ENCODE measurements at regions not wholly inside any gene's neighbourhood (a gene's known extent, or its start where the extent isn't known, plus 50 kb on each side); places are given as distances from the start of the nearest gene placed in this dataset.

- H3K36me3 ChIP-seq (ENCODE audit: control insufficient read depth in 1 of 2, insufficient read depth in 2 of 2, low read length in 2 of 2) = no peaks in the 10 kb centered on the region
- no peaks in the 10 kb centered on the region for H3K9me3 ChIP-seq (ENCODE audit: control insufficient read depth in 1 of 2, low read length in 2 of 2)
- no peak overlapping the region for H3K4me3 ChIP-seq (ENCODE audit: low read depth in 1 of 2, low read length in 2 of 2)
- no peak overlapping the region for H3K27ac ChIP-seq (ENCODE audit: low read length)
- peaks cover 35 to 50% of the 10 kb centered on the region in 2 donors for H3K4me1 ChIP-seq (ENCODE audit: control insufficient read depth in 1 of 2, insufficient read depth in 2 of 2, low read length in 2 of 2)
- H3K27me3 ChIP-seq (ENCODE audit: low read depth, low read length) = no peaks in the 10 kb centered on the region
Measured at GRCh38 chr14:73778736-73779135, 64.6 kb upstream of the PNMA1 start.

GRCh38 chr14:73777420-73777819 lies 63.2 kb upstream of the PNMA1 start:
- Histone ChIP-seq H3K27ac (ENCODE audit: low read length) (no peak overlapping the region), H3K9me3 (ENCODE audit: control insufficient read depth in 1 of 2, low read length in 2 of 2) (no peaks in the 10 kb centered on the region), H3K4me3 (ENCODE audit: low read depth in 1 of 2, low read length in 2 of 2) (no peak overlapping the region), H3K4me1 (ENCODE audit: control insufficient read depth in 1 of 2, insufficient read depth in 2 of 2, low read length in 2 of 2) (peaks cover 24 to 45% of the 10 kb centered on the region in 2 donors), H3K27me3 (ENCODE audit: low read depth, low read length) (no peaks in the 10 kb centered on the region), H3K36me3 (ENCODE audit: control insufficient read depth in 1 of 2, insufficient read depth in 2 of 2, low read length in 2 of 2) (no peaks in the 10 kb centered on the region)

DNA sequence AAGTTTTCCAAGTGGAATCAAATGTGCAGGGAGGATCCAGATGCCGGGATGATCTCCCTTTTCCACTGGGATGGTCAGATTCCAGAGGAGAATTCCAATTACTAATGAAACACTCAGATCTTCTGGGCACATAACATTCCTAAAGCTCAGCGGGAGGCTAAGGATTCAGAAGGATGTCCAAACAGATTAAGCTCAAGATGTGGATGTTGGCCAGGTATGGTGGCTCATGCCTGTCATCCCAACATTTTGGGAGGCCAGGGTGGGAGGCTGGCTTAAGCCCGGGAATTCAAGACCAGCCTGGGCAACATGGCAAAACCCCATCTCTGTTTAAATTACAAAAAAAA lies 62.0 kb upstream of the PNMA1 start:
- peak overlapping the region; percentile 49 for H3K27ac ChIP-seq (ENCODE audit: low read length)
- H3K36me3 ChIP-seq (ENCODE audit: control insufficient read depth in 1 of 2, insufficient read depth in 2 of 2, low read length in 2 of 2) = no peaks in the 10 kb centered on the region
- no peak overlapping the region for H3K4me3 ChIP-seq (ENCODE audit: low read depth in 1 of 2, low read length in 2 of 2)
- peaks cover 35 to 56% of the 10 kb centered on the region in 2 donors for H3K4me1 ChIP-seq (ENCODE audit: control insufficient read depth in 1 of 2, insufficient read depth in 2 of 2, low read length in 2 of 2)
- H3K27me3 ChIP-seq (ENCODE audit: low read depth, low read length) = no peaks in the 10 kb centered on the region
- H3K9me3 ChIP-seq (ENCODE audit: control insufficient read depth in 1 of 2, low read length in 2 of 2) = no peaks in the 10 kb centered on the region

- peak overlapping the region; percentile 49 for H3K27ac ChIP-seq (ENCODE audit: low read length)
- peaks cover 37 to 62% of the 10 kb centered on the region in 2 donors for H3K4me1 ChIP-seq (ENCODE audit: control insufficient read depth in 1 of 2, insufficient read depth in 2 of 2, low read length in 2 of 2)
Measured at GRCh38 chr14:73775339-73776193, 61.4 kb upstream of the PNMA1 start.

DNA sequence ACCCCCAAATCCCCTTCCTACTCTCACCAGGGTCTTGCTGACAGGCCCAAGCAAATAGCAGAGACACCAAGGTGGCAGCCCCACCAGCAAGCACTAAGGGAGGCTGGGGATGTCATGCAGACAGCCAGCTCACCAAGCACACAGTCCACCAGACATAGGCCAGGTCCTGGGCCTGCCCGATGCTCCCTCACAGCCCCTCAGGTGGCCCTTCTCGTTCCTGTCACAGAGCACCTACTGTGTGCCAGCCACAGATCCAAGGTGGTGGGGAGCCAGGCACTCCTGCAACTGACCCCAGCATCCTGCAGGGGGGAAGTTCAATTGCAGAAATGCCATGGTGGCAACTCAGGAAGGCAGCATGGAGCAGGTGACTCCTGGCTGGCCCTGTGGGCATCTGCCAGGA lies 60.5 kb upstream of the PNMA1 start:
- Histone ChIP-seq H3K36me3 (ENCODE audit: control insufficient read depth in 1 of 2, insufficient read depth in 2 of 2, low read length in 2 of 2) (no peaks in the 10 kb centered on the region), H3K27ac (ENCODE audit: low read length) (no peak overlapping the region), H3K9me3 (ENCODE audit: control insufficient read depth in 1 of 2, low read length in 2 of 2) (no peaks in the 10 kb centered on the region), H3K4me1 (ENCODE audit: control insufficient read depth in 1 of 2, insufficient read depth in 2 of 2, low read length in 2 of 2) (peaks cover 42 to 68% of the 10 kb centered on the region in 2 donors), H3K27me3 (ENCODE audit: low read depth, low read length) (no peaks in the 10 kb centered on the region), H3K4me3 (ENCODE audit: low read depth in 1 of 2, low read length in 2 of 2) (no peak overlapping the region)

More at GRCh38 chr14:73775339-73776193, 61.4 kb upstream of the PNMA1 start:
- no peak overlapping the region for H3K4me3 ChIP-seq (ENCODE audit: low read depth in 1 of 2, low read length in 2 of 2)
- H3K27me3 ChIP-seq (ENCODE audit: low read depth, low read length) = no peaks in the 10 kb centered on the region
- no peaks in the 10 kb centered on the region for H3K9me3 ChIP-seq (ENCODE audit: control insufficient read depth in 1 of 2, low read length in 2 of 2)
- H3K36me3 ChIP-seq (ENCODE audit: control insufficient read depth in 1 of 2, insufficient read depth in 2 of 2, low read length in 2 of 2) = no peaks in the 10 kb centered on the region

DNA sequence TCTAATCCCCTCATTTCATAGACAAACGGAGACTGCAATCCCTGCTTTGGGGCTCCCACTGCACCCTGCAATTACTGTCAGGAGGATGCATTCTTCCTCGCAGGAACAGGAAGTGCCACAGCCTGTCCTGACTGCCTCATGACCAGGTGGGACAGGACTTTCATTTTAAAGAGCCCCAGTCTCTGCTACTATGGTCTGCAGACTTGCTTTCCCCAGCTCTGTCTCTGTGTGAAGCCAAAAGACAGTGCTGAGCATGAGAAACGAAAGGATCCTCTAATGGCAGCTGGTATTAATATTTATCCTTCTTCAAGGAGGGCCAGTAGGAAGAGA lies 60.0 kb upstream of the PNMA1 start:
- Histone ChIP-seq H3K27ac (ENCODE audit: low read length) (peak overlapping the region; percentile 16), H3K4me3 (ENCODE audit: low read depth in 1 of 2, low read length in 2 of 2) (no peak overlapping the region), H3K9me3 (ENCODE audit: control insufficient read depth in 1 of 2, low read length in 2 of 2) (no peaks in the 10 kb centered on the region), H3K27me3 (ENCODE audit: low read depth, low read length) (no peaks in the 10 kb centered on the region), H3K4me1 (ENCODE audit: control insufficient read depth in 1 of 2, insufficient read depth in 2 of 2, low read length in 2 of 2) (peaks cover 43 to 70% of the 10 kb centered on the region in 2 donors), H3K36me3 (ENCODE audit: control insufficient read depth in 1 of 2, insufficient read depth in 2 of 2, low read length in 2 of 2) (no peaks in the 10 kb centered on the region)

GRCh38 chr14:73773441-73774240 lies 59.5 kb upstream of the PNMA1 start:
- Histone ChIP-seq H3K4me1 (ENCODE audit: control insufficient read depth in 1 of 2, insufficient read depth in 2 of 2, low read length in 2 of 2) (peaks cover 48 to 75% of the 10 kb centered on the region in 2 donors), H3K9me3 (ENCODE audit: control insufficient read depth in 1 of 2, low read length in 2 of 2) (no peaks in the 10 kb centered on the region), H3K27ac (ENCODE audit: low read length) (peak overlapping the region; percentile 16), H3K27me3 (ENCODE audit: low read depth, low read length) (no peaks in the 10 kb centered on the region), H3K36me3 (ENCODE audit: control insufficient read depth in 1 of 2, insufficient read depth in 2 of 2, low read length in 2 of 2) (no peaks in the 10 kb centered on the region), H3K4me3 (ENCODE audit: low read depth in 1 of 2, low read length in 2 of 2) (no peak overlapping the region)

DNA sequence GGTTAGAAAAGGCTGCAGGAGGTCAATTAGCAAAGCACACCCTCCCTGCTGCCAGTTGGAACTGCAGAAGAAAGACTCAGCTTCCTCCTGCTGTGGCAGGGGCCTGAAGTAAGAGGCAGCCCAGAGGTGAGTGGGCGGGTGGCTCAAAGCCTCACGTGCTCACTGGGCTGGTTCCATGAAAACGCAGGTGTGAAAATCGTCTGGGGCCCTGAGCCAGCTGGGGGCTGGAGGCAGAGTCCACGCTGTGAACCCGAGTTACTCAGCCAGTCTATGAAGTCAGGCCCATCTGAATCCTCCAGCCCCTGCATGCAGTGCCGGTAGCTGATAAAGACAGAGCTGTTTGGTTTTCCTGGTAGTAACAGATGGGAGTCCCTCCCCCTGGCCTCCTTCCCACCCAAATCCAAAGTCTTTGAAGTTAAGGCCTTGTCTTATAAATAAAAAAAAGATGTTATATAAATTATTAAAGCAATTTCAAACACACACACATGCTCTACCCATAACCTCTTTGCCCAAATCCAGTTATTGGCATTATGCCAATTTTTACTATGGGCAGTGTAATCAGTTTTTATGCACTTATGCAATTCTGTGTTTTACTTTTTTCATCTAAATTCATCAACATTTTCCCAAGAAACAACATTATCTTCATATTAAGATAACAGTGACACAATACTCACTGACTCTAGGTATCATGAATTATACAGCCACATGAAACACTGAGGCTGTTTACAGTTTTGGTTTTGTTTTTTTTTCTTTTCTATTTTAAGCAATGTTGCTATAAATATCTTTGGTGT lies 57.9 kb upstream of the PNMA1 start:
- Histone ChIP-seq H3K9me3 (ENCODE audit: control insufficient read depth in 1 of 2, low read length in 2 of 2) (no peaks in the 10 kb centered on the region), H3K4me3 (ENCODE audit: low read depth in 1 of 2, low read length in 2 of 2) (peak overlapping the region in 1 of 2 donors; percentile 21), H3K27me3 (ENCODE audit: low read depth, low read length) (no peaks in the 10 kb centered on the region), H3K36me3 (ENCODE audit: control insufficient read depth in 1 of 2, insufficient read depth in 2 of 2, low read length in 2 of 2) (no peaks in the 10 kb centered on the region), H3K27ac (ENCODE audit: low read length) (peak overlapping the region; percentile 83), H3K4me1 (ENCODE audit: control insufficient read depth in 1 of 2, insufficient read depth in 2 of 2, low read length in 2 of 2) (peaks cover 43 to 70% of the 10 kb centered on the region in 2 donors)

GRCh38 chr14:73770977-73771847 lies 57.0 kb upstream of the PNMA1 start:
- H3K4me3 ChIP-seq (ENCODE audit: low read depth in 1 of 2, low read length in 2 of 2) = peak overlapping the region in 1 of 2 donors; percentile 21
- H3K36me3 ChIP-seq (ENCODE audit: control insufficient read depth in 1 of 2, insufficient read depth in 2 of 2, low read length in 2 of 2) = no peaks in the 10 kb centered on the region
- H3K4me1 ChIP-seq (ENCODE audit: control insufficient read depth in 1 of 2, insufficient read depth in 2 of 2, low read length in 2 of 2) = peaks cover 43 to 67% of the 10 kb centered on the region in 2 donors
- H3K9me3 ChIP-seq (ENCODE audit: control insufficient read depth in 1 of 2, low read length in 2 of 2) = no peaks in the 10 kb centered on the region
- H3K27me3 ChIP-seq (ENCODE audit: low read depth, low read length) = no peaks in the 10 kb centered on the region
- H3K27ac ChIP-seq (ENCODE audit: low read length) = peak overlapping the region; percentile 83

GRCh38 chr14:73768107-73768506 lies 53.9 kb upstream of the PNMA1 start:
- H3K36me3 ChIP-seq (ENCODE audit: control insufficient read depth in 1 of 2, insufficient read depth in 2 of 2, low read length in 2 of 2) = no peaks in the 10 kb centered on the region
- H3K4me1 ChIP-seq (ENCODE audit: control insufficient read depth in 1 of 2, insufficient read depth in 2 of 2, low read length in 2 of 2) = peaks cover 53 to 66% of the 10 kb centered on the region in 2 donors
- H3K27ac ChIP-seq (ENCODE audit: low read length) = no peak overlapping the region
- H3K9me3 ChIP-seq (ENCODE audit: control insufficient read depth in 1 of 2, low read length in 2 of 2) = no peaks in the 10 kb centered on the region
- no peaks in the 10 kb centered on the region for H3K27me3 ChIP-seq (ENCODE audit: low read depth, low read length)
- H3K4me3 ChIP-seq (ENCODE audit: low read depth in 1 of 2, low read length in 2 of 2) = no peak overlapping the region

Measured in muscle layer of duodenum (tissue), 2 donors.